ENCODE measurements at regions not wholly inside any gene's neighbourhood (a gene's known extent, or its start where the extent isn't known, plus 50 kb on each side); places are given as distances from the start of the nearest gene placed in this dataset.

- no peak overlapping the region for H3K4me3 ChIP-seq
- H3K36me3 ChIP-seq (ENCODE audit: low read depth): no peaks in the 10 kb centered on the region
- no peaks in the 10 kb centered on the region for H3K9me3 ChIP-seq
- intact Hi-C loops (cut with DNase I, micrococcal nuclease): no loop called here
- DNase-seq (no peak), ATAC-seq (no peak)
- H3K4me1 ChIP-seq (ENCODE audit: low read depth): no peaks in the 10 kb centered on the region
- no peak for TF ChIP-seq CTCF (IDR thresholded peaks at IDR 0.05)
Measured at GRCh38 chr13:111421216-111421615, 100.8 kb downstream of the TEX29 start.

GRCh38 chr13:111422348-111422747, 101.9 kb downstream of the TEX29 start:
- Histone ChIP-seq H3K4me3 (no peak overlapping the region), H3K4me1 (ENCODE audit: low read depth) (no peaks in the 10 kb centered on the region), H3K9me3 (no peaks in the 10 kb centered on the region), H3K36me3 (ENCODE audit: low read depth) (no peaks in the 10 kb centered on the region)
- TF ChIP-seq CTCF (IDR thresholded peaks at IDR 0.05): no peak
- DNase-seq: no peak
- ATAC-seq: no peak
- intact Hi-C loops (cut with DNase I, micrococcal nuclease): no loop called here

- H3K4me1 ChIP-seq (ENCODE audit: low read depth): no peaks in the 10 kb centered on the region
- H3K9me3 ChIP-seq: no peaks in the 10 kb centered on the region
- no peak overlapping the region for H3K4me3 ChIP-seq
- DNase-seq (no peak), ATAC-seq (no peak)
- H3K36me3 ChIP-seq (ENCODE audit: low read depth): no peaks in the 10 kb centered on the region
- TF ChIP-seq CTCF (IDR thresholded peaks at IDR 0.05): no peak
- intact Hi-C loops (cut with DNase I, micrococcal nuclease): no loop called here
Measured at GRCh38 chr13:111423168-111423785, 102.8 kb downstream of the TEX29 start.

GRCh38 chr13:111424134-111424533, 103.7 kb downstream of the TEX29 start:
- H3K9me3 ChIP-seq: no peaks in the 10 kb centered on the region
- TF ChIP-seq CTCF (IDR thresholded peaks at IDR 0.05): no peak
- no peaks in the 10 kb centered on the region for H3K4me1 ChIP-seq (ENCODE audit: low read depth)
- DNase-seq: no peak
- no peak overlapping the region for H3K4me3 ChIP-seq
- H3K36me3 ChIP-seq (ENCODE audit: low read depth): no peaks in the 10 kb centered on the region
- intact Hi-C loops (cut with DNase I, micrococcal nuclease): no loop called here
- no peak for ATAC-seq

- no peak for ATAC-seq
- no peaks in the 10 kb centered on the region for H3K36me3 ChIP-seq (ENCODE audit: low read depth)
- DNase-seq: no peak
- intact Hi-C loops (cut with DNase I, micrococcal nuclease): no loop called here
- no peak overlapping the region for H3K4me3 ChIP-seq
- no peak for TF ChIP-seq CTCF (IDR thresholded peaks at IDR 0.05)
- H3K9me3 ChIP-seq: no peaks in the 10 kb centered on the region
- H3K4me1 ChIP-seq (ENCODE audit: low read depth): no peaks in the 10 kb centered on the region
Measured at GRCh38 chr13:111425326-111425725, 104.9 kb downstream of the TEX29 start.

- ATAC-seq (peak; percentile 75), DNase-seq (peak in 1 of 3 donors; percentile 80)
- peak; percentile 30 for TF ChIP-seq CTCF (IDR thresholded peaks at IDR 0.05)
- Histone ChIP-seq H3K36me3 (ENCODE audit: low read depth) (no peaks in the 10 kb centered on the region), H3K9me3 (no peaks in the 10 kb centered on the region), H3K4me3 (no peak overlapping the region), H3K4me1 (ENCODE audit: low read depth) (no peaks in the 10 kb centered on the region)
- intact Hi-C loops (cut with DNase I, micrococcal nuclease): no loop called here
Measured at GRCh38 chr13:111429064-111429558, 108.7 kb downstream of the TEX29 start.

All from mucosa of descending colon (tissue), 3 donors.